ENCODE measurements at regions not wholly inside any gene's neighbourhood (a gene's known extent, or its start where the extent isn't known, plus 50 kb on each side); places are given as distances from the start of the nearest gene placed in this dataset.
"Not testable (repeated sequence)": the region's sequence is repeated elsewhere in the genome, so short reads cannot be mapped to it uniquely, and the experiment has no call there.

- not testable (repeated sequence) for TF ChIP-seq POLR2AphosphoS5 (IDR thresholded peaks at IDR 0.05; ENCODE audit: borderline replicate concordance, low read depth, low read length); FOXP2 (optimal IDR thresholded peaks at IDR 0.05; ENCODE audit: control extremely low read depth, extremely low read length, insufficient read depth); EZH2 (IDR thresholded peaks at IDR 0.05)
Observed at GRCh38 chr14:106738598-106739258, 1212.3 kb downstream of the TMEM121 start.

Data from SK-N-MC (cell line).